ENCODE measurements at regions not wholly inside any gene's neighbourhood (a gene's known extent, or its start where the extent isn't known, plus 50 kb on each side); places are given as distances from the start of the nearest gene placed in this dataset.

GRCh38 chr2:145184741-145185651 lies 665.1 kb upstream of the ZEB2 start:
- no peak for DNase-seq

DNA sequence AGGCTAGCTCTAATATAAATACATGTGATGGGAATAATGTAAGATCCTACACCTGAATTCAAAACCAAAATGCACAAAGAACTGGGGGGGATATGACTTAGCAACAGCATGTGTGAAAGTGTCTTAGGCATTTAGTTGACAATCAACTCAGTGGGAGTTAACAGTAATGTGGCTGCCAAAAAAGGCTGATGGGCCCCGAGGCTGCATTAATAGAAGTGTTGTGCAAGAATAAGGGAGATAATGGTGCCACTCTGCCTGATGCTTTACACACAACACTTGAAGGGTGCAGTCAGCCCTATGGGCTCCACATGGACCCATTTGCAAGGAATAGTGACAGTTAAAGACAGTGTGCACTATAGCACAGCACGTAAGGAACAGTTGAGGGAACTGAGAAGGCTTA lies 649.4 kb upstream of the ZEB2 start:
- no peak for DNase-seq

DNA sequence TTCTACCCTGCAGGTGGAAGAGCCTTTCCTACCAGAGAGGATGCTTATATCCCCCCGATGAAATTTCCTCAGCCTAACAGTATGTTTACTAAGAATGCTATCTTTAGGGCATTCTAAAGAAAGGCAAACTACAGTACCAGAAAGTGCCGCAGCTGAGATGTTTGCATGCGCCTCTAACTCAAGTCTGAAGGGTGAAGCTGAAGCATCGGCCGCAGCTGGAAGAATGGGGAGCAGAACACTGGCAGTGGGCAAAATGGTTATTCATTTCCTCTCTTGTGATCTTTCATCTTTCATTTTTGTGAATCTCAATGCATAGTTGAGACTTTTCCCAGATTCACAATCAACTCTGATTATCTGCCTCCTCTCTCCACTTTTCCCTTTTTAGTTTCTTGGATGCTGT lies 648.2 kb upstream of the ZEB2 start:
- DNase-seq: no peak

DNA sequence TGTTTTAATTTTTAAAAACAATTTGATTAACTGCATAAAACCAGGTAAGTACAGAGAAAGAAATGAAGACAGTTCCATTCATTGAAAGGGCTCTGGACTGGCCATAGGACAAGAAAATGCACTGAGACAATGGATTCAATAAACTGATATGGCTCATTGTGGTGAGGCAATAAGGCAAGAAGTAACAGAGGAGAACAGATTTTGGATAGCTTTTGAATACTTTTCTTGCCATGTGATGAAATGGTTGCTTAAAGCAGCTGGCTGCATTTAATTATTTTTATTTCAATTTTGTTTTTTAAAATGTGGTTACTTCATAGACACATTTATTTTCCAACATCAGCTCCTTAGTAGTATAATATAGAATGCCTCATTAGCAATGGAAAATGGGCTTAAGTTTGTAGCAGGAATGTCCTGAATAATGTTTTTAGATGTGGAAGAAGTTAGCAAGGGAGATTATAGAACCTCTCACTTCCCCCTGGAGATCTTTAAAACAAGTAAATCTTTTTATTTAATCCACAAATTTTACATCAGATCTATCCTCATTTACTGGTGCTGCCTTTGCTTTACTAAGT lies 646.9 kb upstream of the ZEB2 start:
- DNase-seq: no peak

DNA sequence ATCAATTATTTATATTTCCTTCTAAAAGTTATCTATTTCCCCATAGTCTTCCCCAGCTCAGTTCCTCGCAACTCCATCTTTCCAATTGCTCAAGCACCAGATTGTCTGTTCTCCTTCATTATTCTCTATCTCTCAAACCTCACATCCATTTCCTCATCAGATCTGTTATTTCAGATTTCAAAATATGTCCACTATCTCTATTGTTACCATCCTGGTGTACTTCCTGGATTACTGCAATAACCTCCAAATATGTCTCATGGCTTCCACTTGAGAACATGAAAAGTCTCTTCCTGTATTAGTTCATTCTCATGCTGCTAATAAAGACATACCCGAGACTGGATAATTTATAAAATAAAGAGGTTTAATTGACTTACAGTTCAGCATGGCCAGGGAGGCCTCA lies 641.7 kb upstream of the ZEB2 start:
- no peak for DNase-seq

DNA sequence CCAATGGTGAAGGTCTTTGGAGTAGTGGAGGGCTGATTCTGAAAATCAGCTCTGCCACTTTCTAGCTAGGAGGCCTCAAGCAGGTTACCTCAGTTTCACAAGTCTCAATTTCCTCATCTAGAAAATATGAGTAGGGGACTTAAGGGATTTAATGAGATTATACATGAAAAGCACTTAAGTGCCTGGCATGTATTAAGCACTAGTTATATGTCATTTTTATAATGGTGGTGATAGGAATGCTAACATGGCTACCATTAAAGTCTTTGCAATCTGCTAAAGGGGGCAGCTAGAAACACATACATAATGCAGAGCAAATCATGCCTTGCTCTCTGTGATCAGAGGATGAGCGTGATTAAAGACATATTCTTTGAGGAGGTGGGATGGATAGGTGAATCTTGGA lies 640.9 kb upstream of the ZEB2 start:
- no peak for DNase-seq

GRCh38 chr2:145159676-145160075 lies 639.8 kb upstream of the ZEB2 start:
- no peak for DNase-seq

- no peak for DNase-seq
Observed at GRCh38 chr2:145157741-145158591, 638.0 kb upstream of the ZEB2 start.

DNA sequence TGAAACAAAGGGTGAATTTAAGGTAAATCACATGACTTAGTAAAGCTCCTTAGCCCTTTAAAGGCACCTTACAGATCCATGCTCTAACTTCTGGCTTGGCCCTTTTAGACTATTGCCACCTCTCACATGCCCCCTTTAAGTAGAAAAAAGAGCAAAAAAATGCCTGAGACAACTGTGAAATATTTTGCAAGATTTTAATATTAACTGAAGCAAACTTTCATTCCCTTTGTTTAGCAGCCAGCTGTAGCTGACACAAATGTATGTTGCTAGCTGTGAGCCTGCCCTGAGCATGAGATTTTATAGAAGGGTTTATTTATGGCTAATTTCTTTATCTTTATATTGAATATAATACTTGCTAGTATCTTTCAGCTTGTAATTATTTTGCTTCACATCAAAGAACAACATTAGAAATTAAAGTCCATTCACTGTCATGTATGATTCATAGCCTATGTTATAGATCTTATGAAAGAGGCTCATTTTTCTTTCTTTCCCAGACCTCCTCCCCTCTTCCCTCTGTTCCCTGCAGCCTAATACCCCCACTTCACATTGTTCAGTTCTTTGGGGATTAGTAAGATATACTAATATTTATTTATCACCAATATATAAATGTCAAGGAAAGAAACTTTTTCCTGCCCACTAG lies 637.2 kb upstream of the ZEB2 start:
- no peak for DNase-seq

- DNase-seq: no peak
Observed at GRCh38 chr2:145156199-145156598, 636.3 kb upstream of the ZEB2 start.

GRCh38 chr2:145155196-145155595 lies 635.3 kb upstream of the ZEB2 start:
- no peak for DNase-seq

- no peak for DNase-seq
Observed at GRCh38 chr2:145154731-145155130, 634.8 kb upstream of the ZEB2 start.

DNA sequence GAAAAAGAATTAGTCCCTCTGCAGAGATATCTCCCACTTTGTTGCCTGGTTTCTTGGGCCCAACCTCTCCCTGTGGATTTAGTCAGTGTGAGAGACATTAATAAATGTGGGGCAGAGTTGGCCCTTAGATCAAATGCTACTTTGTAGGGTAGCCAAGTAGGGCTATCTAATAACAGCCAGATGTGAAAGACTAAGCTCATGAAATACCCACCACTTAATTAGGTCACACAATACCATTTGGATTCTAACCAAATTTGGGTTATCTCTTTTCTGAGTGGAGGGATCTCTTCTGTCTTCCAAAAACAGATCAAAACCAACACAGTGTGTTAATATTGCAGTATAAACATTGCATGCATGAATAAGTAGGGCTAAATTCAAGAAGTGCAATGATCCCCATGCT lies 626.8 kb upstream of the ZEB2 start:
- DNase-seq: no peak

- no peak for DNase-seq
Observed at GRCh38 chr2:145144131-145144728, 624.3 kb upstream of the ZEB2 start.

GRCh38 chr2:145141981-145142380 lies 622.1 kb upstream of the ZEB2 start:
- no peak for DNase-seq

- DNase-seq: no peak
Observed at GRCh38 chr2:145140658-145141057, 620.7 kb upstream of the ZEB2 start.

GRCh38 chr2:145138626-145139025 lies 618.7 kb upstream of the ZEB2 start:
- DNase-seq: no peak

DNA sequence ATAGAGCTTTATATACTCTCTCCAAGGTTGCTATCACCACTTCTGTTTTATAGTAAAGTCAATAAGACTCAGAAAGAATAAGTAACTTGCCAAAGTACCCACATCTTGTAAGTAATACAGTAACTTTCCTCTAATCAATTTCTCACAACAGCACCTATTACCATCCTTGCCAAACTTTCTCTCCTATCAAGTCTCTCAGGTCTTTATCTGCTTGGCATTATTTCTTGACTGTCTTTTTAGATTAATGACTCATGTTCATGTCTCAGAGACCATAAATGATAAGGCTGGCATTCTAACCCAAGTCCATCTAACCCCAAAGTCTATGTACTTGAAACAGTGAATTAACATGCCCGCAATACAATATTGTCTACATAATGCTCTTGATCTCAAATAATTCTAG lies 618.0 kb upstream of the ZEB2 start:
- no peak for DNase-seq

DNA sequence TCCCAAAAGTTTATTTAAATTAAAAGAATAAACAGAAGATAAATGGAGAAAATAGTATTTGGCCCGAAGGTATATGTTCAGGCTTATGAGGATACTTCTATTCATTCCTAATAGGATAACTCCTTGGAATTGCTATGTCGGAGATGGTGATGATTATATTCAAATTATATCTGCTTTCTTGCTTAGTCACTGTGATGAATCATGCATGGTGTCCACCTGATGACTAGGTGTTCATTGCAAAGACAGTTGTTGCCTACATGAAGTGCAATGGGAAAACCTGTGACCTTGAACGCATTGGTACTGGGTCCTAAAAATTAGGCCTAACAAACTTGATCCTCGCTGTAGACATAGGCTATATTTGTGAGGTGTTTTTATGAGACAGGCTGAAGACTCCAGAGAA lies 617.3 kb upstream of the ZEB2 start:
- no peak for DNase-seq

DNA sequence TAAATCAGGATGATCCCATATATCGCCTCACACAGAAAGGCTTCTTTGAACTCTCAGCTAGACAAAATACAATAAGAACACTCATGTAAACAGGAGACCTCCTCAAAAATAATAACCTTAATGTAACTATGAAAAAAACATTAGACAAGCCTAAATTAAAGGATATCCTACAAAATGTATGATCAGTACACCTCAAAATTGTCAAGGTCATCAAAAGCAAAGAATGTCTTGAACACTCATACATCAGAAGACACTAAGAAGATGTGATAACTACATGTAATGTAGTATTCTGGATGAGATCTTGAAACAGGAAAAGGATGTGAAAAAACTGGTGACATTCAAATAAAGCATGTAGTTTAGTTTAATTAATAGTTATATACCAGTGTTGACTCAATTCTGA lies 616.8 kb upstream of the ZEB2 start:
- DNase-seq: no peak

DNA sequence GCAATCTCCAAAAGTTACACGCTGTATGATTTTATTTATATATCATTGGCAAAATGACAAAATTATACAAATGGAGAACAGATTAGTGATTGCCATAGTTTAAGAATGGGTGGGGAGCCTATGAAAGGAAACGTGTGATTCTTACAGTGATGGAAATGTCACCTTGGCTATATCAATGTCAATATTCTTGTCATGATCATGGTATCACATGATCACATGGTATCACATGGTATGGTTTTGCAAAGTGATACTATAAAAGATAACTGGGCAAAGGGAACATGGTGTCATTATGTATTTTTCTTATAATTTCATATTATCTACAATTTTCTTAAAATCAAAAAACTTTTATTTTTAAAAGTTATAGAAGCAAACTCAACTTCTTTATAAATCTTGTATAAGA lies 606.2 kb upstream of the ZEB2 start:
- no peak for DNase-seq

DNA sequence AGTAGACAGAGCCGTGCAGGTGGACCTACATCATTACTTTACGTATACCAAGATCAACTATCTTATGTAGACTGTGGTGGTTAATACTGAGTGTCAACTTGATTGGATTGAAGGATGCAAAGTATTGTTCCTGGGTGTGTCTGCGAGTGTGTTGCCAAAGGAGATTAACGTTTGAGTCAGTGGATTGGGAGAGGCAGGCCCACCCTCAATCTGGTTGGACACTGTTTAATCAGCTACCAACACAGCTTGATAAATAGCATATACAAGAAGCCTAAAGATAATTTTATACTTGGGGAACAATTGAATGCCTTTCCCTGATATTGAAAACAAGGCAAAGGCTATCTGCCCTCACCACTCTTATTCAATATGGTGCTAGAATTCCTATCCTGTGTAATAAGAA lies 604.2 kb upstream of the ZEB2 start:
- no peak for DNase-seq

DNA sequence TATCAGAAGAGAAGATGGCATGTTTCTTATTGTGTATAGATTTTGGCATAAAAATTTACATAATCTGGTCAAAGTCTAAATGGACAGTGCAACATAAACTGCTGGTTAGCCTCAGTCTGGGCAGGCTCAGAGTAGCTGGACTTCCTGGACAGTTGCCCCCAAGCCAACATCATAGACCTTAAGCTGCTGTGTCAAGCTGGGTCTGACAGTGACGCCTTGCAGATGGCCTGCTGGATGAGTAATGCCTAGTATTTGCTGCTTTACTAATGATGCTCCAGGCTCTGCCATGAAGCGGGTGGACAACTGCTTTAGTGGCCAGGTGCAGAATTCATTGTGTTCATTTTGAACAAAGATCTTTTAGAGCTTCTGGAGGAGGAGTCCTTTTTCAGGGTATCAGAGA lies 603.7 kb upstream of the ZEB2 start:
- no peak for DNase-seq

Data from activated T-cell treated with anti-CD3 and anti-CD28 coated beads, Interleukin-2, amount 50 U/mL, for 1 hour (primary cell).